ENCODE measurements at regions not wholly inside any gene's neighbourhood (a gene's known extent, or its start where the extent isn't known, plus 50 kb on each side); places are given as distances from the start of the nearest gene placed in this dataset.

DNA sequence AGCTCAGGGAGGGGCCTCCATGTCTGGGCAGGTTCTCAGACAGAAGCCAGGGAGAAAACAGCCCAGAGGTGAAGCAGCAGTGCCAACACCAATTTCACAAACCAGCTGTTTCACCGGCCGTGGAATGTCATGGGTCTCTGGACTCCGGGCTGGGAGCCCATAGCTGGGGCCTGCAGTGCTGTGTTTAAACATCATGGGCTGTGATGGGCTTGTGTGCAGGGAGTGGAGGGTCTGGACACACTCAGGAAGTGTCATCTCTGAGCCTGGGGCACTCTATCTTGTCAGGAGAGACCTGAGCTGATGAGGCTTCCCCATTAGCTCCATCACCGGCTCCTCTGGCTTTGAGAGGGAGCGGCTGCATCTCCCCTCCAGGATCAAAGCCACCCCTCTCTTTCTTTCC lies 173.6 kb upstream of the IGSF21 start:
- no peak for DNase-seq

DNA sequence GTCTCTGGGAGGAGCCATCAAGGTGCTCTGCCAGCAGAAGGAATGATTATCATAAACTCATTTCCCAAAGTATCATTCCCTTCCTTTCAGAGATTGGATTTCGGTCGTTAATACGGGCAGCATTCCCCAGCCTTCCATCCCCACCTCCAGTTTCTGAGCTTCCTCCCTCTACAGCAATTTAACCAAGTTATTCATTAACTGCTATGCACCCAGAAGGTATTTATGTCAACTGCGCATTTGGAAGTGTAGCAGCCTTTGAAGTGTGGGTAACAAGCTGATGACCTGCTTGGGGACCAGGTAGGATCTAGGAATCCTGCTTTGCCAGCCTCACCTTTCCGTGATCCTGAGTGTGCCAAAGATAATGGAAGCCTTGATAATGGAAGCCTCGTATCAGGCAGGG lies 172.4 kb upstream of the IGSF21 start:
- no peak for DNase-seq

DNA sequence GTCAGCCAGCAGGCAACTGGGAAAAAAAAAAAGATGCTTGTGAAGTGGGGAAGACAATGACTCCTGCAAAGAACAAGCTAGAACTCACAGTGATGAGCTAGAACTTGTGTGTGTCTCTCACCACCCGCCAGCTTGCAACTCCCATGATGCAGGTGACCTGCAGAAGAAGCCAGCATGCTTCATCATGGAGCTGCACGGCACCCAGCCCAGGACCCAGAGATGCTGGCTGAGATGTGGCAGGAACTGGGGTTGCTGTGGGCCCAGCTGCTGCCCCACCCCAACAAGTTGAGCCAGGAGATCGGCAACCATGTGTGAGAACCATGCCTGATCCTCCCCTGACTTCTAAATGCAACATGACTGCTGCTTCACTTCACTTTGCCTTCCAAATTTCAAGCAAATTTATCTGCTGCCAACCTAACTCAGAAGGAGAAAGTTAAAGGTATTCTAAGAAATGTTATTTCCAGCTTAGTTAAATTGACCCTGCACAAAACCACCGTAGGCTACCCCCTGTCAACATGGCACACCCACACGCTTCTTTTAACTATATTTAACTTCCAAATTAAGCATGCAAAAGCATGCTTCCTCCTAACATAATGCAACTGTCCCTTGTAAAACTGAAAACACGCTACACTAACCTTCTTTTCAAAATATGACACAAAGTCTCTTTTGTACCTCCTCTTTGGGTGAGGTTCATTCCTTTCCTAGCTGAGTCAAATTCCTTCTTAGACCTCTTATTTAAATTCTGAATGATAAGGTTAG lies 166.0 kb upstream of the IGSF21 start:
- DNase-seq = no peak

DNA sequence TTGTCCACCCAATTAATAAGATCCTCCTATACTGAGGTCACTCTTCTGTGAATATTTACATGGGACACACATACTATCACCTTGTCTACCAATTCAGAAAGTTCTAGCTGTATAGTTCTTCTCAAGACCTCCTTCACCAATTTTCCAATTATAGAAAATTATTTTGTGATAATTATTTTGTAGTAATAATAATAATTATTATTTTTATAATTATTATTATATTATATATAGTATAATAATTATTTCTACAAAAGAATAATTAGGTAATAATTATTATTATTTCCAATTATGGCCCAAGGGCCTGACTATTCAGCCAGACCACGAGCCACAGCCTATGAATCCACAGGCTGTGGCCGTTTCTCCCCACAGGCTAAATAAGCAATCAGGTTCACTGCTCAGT lies 164.1 kb upstream of the IGSF21 start:
- DNase-seq = no peak

DNA sequence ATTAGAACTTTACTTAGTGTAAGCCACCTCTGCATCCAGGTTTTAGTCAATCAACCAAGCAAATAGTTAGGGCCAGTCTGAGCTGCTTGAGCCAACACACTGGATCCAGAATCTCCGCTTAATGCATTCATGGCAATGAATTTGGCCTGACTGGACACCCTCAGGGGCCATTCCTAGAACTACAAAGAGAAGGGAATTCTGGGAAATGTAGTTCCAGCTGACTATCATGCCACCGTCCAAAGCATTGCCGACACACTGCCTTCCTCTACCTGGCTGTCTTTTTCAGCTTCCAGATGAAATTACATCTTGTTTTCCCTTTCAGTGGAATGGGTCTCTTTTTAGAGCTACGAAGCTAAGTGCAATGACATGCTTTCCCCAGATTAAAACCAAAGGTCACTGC lies 163.0 kb upstream of the IGSF21 start:
- no peak for DNase-seq

DNA sequence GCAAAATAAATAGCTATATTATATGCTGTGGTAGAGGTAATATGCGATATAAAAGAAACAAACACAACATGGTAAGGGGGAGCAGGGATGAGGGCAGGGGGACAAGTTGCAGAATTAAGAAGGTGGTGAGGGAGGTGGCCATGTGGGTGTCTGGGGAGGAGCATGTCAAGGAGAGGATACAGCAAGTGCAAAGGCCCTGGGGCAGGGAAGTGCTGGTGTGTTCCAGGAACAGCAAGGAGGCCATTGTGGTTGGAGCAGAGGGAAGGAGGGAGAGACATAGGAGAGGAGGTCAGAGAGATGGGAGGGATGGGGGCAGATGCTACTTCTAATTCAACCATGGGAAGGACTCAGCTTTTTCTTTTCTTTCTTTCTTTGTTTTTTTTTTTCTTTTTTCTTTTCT lies 161.2 kb upstream of the IGSF21 start:
- no peak for DNase-seq

DNA sequence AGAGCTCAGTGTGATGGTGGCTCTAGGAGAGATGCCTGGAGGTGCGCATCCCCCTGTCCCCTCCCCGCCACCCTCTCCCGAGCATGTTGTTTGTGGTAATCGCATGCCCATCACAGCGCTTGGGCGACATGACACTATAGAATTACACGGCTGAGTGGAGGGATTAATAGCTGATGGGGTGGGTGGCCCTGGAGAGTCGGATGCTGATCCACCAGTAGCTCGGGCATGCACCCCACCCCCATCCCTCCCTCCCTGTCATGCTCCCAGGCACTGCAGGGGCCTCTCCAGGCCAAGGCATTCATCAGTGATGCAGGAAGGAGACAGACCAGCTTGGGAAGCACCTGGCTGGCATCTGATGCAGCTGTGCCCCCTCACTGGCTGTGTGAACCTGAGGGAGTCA lies 159.0 kb upstream of the IGSF21 start:
- peak in 1 of 2 experiments; percentile 26 for DNase-seq

DNA sequence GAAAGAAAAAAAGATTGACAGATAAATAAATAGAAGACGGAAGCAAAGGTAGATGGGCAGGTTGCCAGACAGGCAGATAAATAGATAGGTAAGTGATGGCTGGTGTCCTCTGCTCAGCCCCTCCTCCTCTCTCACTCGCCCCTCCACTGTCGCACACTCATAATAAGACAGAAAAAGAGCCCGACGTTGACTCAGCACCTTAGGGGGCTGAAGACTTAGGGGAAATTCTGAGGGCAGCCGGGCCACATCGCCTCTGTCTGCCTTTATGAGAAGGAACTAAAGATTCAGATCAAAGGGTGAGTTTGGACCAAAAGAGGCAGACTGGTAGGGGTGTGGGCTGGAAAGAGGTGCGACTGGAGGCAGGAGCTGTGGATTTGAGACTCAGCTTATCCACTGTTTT lies 158.1 kb upstream of the IGSF21 start:
- no peak for DNase-seq

DNA sequence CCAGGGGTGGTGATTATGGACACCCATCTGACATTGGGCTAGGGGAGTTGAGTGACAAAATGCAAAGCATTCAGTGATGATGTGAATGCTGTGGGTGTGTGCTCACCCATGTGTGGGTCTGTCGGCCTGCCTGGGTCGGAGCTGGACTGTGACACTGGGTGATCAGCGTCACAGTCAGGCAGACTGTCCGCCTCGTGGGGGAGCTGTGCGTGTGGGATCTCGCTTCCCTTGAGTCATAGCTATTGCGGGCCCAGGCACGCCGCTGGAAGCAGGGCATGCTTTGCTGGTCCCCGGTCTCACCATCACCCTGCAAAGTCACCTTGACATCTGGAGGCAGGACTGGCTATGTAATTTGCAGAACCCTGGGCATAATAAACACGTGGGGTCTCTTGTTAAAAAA lies 156.9 kb upstream of the IGSF21 start:
- no peak for DNase-seq

DNA sequence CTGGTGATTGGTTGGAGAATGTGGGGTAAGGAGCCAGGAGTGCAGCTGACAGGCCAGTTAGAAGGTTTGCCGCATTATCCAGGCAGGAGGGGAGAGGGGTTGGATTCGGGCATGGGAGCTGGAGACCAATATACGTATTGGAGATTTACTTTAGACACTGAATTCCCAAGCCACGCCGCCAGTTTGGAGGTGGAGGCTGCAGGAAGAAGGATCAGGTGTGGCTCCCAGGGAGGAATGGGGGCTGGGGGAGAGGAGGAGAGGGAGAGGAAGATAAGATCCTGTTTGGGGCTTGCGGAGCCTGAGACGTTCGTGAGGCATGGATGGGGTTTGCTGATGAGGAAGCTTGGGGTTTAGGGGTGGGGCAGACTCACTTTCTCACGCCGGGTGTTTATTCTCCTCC lies 155.1 kb upstream of the IGSF21 start:
- DNase-seq = no peak

DNA sequence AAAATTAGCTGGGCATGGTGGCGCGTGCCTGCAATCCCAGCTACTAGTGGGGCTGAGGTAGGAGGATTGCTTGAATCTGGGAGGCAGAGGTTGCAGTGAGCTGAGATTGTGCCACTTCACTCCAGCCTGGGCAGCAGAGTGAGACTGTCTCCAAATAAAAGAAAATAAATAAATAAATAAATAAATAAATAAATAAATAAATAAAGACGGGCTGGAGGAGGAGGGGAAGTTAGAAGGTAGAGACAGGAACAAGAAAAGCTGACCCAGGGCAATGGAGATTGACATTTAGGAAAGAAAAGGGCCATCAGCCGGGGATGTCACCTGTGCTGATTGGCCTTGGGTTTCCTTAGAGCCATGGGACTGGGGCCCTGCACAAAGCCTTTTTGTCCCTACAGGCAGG lies 153.7 kb upstream of the IGSF21 start:
- DNase-seq = no peak

DNA sequence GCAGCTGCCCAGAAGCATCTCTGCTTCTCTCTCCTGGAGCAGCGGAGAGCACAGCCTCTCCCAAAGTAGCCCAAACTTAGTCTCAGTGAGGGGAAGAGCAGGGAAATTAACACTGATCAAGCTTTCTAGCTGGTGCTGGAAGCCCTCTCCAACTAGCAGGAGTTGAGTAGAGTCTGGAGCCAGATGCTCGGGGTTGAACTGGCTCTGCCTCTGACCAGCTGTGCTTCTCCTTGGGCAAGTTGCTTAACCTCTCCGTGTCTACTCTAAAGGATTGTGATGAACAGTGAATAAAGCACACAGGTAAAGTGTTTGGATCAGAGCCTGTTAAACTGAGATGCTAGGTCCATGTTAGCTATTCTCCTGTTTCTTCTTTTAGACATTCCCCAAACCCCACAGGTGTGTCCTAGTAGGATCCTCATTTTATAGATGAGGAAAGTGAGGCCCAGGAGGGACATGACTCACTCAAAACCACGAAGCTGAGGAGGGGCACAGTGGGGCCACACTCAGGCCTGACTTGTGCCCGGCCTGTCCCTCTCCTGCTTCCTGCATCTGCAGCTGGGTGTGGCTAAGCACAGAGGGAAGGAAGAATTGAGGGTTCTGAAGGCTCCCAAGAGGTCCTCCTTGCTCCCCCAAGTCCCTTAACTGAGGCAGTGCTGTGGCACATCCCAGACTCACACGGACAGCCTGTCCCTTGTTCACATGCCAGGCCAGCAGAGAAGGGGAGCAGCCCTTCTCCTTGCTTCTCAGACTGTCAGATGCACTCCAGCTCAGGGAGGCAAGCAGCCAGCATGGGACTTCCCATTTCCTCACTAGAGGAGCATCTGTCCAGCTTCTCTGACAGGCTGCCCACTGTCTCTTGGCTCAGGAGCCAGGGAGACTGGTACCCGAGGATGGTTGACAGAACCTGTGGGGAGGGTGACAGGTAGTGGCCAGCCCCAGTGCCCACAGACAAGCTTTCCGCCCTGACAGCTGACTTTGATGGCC lies 152.0 kb upstream of the IGSF21 start:
- DNase-seq = no peak

DNA sequence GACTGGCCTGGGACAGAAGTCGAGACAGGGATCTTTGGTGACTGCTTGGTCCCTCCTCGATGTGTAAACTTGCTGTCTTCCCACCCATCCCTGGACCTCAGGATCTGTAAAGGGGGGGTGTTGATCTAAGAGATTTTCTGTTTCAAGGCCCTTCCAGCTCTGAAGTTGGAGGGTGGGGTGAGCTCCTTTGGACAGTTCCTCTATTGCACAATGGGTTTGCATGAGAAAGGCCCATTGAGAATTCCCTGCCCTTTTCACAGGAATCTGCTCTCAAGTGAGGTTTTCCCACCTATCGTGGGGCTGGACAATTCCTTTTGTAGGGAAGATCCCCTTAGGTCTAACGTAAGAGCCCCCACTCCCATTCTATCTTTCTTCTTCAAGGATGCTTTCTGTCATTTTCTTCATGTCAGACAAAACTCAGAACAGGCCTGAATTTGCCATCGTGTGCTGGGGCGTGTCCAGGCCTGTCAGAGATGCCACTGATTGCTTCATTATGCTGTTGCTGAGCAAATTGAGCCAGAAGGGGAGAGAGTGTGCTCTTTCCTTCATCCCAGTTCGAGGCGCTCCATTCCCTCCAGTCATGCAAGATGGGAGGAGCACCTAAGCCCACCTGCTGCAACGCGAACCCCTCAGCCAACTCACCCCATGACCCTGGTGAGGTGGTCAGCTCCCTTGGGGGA lies 149.9 kb upstream of the IGSF21 start:
- DNase-seq = peak in 1 of 2 experiments; percentile 13

DNA sequence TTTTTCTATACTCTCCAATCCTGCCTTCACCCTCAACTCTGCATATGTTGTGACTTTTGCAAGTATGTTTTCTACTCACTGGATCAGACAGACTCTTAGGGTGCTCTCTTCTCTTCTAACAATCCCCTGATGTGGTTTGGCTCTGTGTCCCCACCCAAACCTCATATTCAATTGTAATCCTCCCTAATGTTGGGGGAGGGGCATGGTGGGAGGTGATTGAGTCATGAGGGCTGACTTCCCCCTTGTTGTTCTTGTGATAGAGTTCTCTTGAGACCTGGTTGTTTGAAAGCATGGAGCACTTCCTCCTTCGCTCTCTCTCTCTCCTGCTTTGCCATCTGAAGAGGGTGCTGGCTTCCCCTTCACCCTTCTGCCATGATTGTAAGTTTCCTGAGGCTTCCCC lies 148.9 kb upstream of the IGSF21 start:
- DNase-seq = no peak

DNA sequence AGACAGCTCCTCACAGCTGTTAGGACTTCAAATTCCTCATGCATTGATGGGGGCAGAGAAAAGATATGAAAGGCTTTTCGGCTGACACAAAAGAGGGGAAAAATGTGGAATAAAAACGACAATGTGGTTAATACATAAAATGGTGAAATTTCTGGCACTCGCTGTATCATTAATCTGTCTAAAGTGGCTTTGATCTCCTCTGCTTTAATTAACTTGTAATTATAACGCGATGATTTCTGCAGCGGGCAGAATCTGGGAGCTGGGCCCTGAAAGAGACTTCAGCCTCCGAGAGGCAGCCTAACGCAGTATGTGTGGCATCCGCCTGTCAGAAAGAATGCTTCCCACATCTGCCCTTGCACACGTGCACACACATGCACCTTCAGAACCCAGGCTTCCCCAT lies 144.1 kb upstream of the IGSF21 start:
- no peak for DNase-seq

DNA sequence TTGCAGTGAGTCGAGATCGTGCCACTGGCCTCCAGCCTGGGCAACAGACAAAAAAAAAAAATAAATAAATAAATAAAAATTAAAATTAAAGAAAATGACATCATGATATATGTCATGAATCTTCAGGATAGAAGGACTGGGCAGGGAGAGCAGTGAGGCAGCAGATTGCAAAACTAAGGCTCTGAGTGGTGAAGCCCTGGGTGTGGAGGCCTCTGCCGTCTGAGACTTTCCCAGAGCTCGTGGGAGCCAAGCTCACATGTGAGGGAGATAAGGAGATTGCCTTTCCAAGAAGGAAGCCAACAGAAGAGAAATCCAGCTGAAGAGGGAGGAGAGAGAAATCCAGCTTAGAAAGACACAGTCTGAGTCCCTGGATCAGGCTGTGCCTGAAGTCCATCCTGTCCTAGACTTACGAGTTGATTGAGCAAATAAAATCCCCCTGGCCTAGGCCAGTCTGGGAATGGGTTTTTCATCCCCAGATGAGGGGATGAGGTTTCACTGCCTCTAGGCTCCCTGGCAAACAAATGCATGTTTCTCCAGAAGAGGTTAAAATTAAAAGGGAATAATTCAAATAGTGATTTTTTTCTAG lies 142.0 kb upstream of the IGSF21 start:
- no peak for DNase-seq

DNA sequence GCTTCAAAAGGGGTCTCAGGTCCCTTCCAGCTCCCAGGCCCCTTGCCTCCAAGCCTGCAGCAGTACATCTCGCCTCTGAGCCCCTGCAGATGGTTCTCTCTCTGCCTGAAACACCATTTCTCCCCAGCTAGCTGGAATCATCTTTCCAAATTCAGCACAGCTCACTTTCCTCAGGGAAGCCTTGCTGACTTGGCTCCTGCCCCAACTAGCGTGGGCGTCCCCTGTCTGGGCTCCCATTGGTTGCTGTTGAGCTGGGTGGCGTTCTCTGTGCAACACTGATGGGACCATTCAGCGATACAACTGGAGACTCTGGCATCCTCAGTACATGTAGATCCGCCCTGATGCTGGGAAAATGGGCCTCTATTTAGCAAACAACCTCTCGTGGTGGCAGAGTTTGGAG lies 141.3 kb upstream of the IGSF21 start:
- DNase-seq = no peak

DNA sequence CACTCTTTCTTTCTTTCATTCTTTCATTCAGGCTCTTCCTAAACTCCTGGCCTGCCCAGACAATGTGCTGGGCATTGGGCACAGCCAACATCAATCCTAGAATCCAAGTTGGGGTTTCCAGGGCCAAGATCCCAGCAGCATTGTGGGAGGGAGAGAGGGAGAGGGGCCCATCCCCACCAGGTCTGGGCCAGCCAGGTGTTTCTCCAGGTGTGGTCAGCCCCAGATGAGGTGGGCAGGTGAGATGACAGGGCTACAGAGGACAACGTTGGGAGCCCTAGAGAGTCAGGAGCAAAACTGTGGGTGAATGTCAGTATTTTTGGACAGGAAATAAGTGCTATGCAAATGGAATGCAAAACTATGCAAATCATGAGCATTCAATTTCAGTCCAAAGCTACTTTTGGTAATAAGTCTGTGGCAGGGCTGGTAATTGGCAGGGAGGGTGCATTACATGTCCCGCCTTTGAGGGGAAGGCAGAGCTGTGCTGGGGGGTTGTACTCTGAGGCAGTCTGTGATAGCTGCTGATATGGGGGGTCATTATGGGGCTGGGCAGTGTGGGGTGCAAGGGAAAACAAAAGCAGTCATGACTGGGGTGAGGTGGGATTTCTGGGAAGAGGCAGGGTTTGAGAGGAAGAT lies 139.9 kb upstream of the IGSF21 start:
- no peak for DNase-seq

DNA sequence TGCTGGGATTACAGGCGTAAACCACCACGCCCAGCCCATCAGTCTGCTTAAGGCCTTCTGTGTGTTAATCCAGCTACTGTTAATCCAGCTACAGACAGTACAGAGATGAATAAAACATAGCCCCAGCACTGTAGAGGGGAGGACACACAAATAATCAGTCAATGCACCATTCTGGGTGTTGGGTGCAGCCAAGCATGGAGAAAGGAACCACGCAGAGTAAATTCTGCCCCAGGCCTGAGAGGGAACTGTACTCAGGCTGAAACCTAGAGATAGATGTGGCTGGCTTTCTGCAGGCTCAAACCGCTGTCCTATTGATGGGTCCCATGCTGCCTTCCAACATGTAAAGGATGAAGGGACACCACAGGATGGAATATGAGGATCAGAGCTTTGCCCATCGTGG lies 136.8 kb upstream of the IGSF21 start:
- no peak for DNase-seq

DNA sequence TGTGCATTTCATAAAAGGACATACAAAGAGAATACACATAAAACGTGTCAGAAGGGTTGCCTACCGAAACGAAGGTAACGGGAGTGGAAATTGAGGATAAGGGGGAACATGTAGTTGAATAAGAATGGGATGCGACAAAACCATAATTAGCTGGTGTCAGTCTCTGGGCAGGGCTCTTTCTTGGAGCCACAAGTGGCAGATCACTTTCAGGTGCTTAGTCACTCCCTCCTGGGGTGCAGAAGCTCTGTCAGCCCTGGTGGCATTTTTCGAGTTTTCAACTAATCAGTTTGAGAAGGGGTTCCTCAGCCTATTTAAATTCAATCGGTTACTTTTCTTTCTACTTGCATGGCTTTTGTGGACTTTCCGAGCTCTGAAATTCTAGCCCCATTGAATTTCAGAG lies 133.9 kb upstream of the IGSF21 start:
- no peak for DNase-seq

DNA sequence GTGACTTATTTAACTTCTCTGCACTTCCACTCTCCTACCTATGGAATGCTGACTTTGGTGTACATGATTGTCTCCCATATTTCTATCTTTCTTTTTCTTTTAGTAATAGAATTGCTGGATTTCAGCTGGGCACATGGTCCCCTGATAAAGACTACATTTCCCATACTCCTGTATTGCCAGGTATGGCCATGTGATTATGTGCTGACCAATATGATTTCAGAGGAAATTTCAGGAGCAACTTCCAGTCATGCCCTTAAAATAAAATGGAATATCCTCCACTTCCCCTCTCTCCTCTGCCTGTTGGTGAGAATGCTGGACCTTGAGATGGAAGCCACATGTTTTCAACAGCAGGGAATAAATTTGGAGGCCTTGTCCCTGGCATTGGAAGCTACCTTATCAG lies 130.7 kb upstream of the IGSF21 start:
- DNase-seq = no peak

DNA sequence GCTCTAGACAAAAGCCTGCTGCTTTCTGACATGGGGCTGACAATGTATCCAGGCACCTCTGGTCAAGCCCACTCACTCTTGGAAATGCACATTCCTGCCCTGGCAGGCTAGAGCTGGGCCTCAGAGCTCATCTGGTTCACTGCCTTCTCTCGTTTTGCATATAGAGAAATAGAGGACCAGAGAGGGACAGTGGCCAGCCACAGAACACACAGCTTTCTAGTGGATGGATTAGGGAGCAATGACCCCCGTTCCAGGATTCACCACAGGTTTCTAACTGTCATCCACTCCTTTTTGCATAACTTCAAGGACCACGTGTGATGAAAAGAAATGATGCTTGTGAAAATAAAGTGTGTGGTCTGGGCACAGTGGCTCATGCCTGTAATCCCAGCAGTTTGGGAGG lies 129.6 kb upstream of the IGSF21 start:
- DNase-seq = no peak

DNA sequence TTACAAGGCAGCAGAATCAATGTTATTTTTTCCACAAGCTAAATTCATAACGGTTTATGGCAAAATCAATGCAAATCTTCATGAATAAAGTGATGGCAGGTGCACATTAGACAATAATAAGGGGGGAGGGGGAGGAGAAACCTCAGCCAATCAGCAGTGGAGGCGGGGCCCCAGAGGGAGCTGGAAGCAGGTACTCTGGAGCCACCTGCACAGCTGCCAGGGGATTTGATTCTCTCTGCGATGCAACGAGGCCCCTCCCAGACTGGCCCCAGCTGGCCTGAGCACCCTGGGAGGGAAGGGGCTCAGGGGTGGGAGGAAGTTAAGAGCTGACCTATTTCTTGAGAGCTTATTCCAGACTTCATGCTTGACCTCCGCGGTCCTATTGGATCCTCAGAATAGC lies 127.8 kb upstream of the IGSF21 start:
- peak; percentile 76 to 91 for DNase-seq

All from NCI-H187 (cell line).